GM18505 (cell line): ENCODE measurements at regions not wholly inside any gene's neighbourhood (a gene's known extent, or its start where the extent isn't known, plus 50 kb on each side); places are given as distances from the start of the nearest gene placed in this dataset.

Experiments used
- ATAC-seq: cut with Tn5 transposase; IDR thresholded peaks from one replicate; pipeline ENCODE4 v1.9.1; 2021; ENCODE audit not compliant: unreplicated experiment
- POLR2A ChIP-seq: IDR thresholded peaks from 4 replicates; pipeline ENCODE4 v1.6.1; 2011; ENCODE audit warnings: borderline replicate concordance; ENCODE audit not compliant: insufficient read depth, insufficient read length; ENCODE audit errors: extremely low read depth

GRCh38 chr6:43869079-43869710 lies 99.2 kb downstream of the VEGFA start:
- ATAC-seq, result no peak
- TF ChIP-seq POLR2A, result no peak

- TF ChIP-seq POLR2A, result no peak
- no peak for ATAC-seq
Observed at GRCh38 chr6:43868467-43868866, 98.5 kb downstream of the VEGFA start.

- ATAC-seq, result no peak
- no peak for TF ChIP-seq POLR2A
Observed at GRCh38 chr6:43867996-43868395, 98.0 kb downstream of the VEGFA start.

GRCh38 chr6:43867246-43867645 lies 97.2 kb downstream of the VEGFA start:
- TF ChIP-seq POLR2A, result no peak
- no peak for ATAC-seq

GRCh38 chr6:43865932-43866645 lies 96.1 kb downstream of the VEGFA start:
- ATAC-seq, result no peak
- TF ChIP-seq POLR2A, result no peak

GRCh38 chr6:43865086-43865485 lies 95.1 kb downstream of the VEGFA start:
- ATAC-seq, result no peak
- TF ChIP-seq POLR2A, result no peak

GRCh38 chr6:43862925-43863324 lies 92.9 kb downstream of the VEGFA start:
- TF ChIP-seq POLR2A, result no peak
- no peak for ATAC-seq

- no peak for TF ChIP-seq POLR2A
- no peak for ATAC-seq
Observed at GRCh38 chr6:43861212-43861894, 91.3 kb downstream of the VEGFA start.

GRCh38 chr6:43860285-43860684 lies 90.3 kb downstream of the VEGFA start:
- no peak for ATAC-seq
- TF ChIP-seq POLR2A, result no peak

GRCh38 chr6:43859213-43859612 lies 89.2 kb downstream of the VEGFA start:
- no peak for ATAC-seq
- TF ChIP-seq POLR2A, result no peak

- no peak for ATAC-seq
- TF ChIP-seq POLR2A, result no peak
Observed at GRCh38 chr6:43858161-43859153, 88.4 kb downstream of the VEGFA start.

- no peak for ATAC-seq
- no peak for TF ChIP-seq POLR2A
Observed at GRCh38 chr6:43856005-43856765, 86.2 kb downstream of the VEGFA start.

- no peak for TF ChIP-seq POLR2A
- no peak for ATAC-seq
Observed at GRCh38 chr6:43855247-43855646, 85.2 kb downstream of the VEGFA start.

GRCh38 chr6:43853066-43853650 lies 83.1 kb downstream of the VEGFA start:
- ATAC-seq, result no peak

More at GRCh38 chr6:43853066-43853650, 83.1 kb downstream of the VEGFA start:
- TF ChIP-seq POLR2A, result no peak
